Mononuclear cell (primary cell): ENCODE measurements at regions not wholly inside any gene's neighbourhood (a gene's known extent, or its start where the extent isn't known, plus 50 kb on each side); places are given as distances from the start of the nearest gene placed in this dataset.
"Not testable (repeated sequence)": the region's sequence is repeated elsewhere in the genome, so short reads cannot be mapped to it uniquely, and the experiment has no call there.

Source experiments
- H3K27me3 ChIP-seq: 2 replicates; pipeline ENCODE4 v1.6.0; 2011; ENCODE audit warnings: low read length, control low read depth; ENCODE audit not compliant: insufficient read depth
- H3K4me1 ChIP-seq: 2 replicates; pipeline ENCODE4 v1.5.1; 2011; ENCODE audit warnings: mild to moderate bottlenecking, low read length, control low read depth; ENCODE audit not compliant: insufficient read depth
- H3K4me3 ChIP-seq: 2 replicates; pipeline ENCODE4 v1.5.1; 2011; ENCODE audit warnings: mild to moderate bottlenecking, low read length, moderate library complexity
- H3K9me3 ChIP-seq: 2 replicates; pipeline ENCODE4 v1.5.1; 2011; ENCODE audit warnings: low read depth, mild to moderate bottlenecking, control low read depth, low read length

- no peaks in the 10 kb centered on the region for H3K4me1 ChIP-seq
- no peaks in the 10 kb centered on the region for H3K9me3 ChIP-seq
- no peak overlapping the region for H3K4me3 ChIP-seq
- no peaks in the 10 kb centered on the region for H3K27me3 ChIP-seq
These were observed 523.9 kb upstream of the NRP1 start for GRCh38 chr10:33858326-33858725.

- not testable (repeated sequence) for H3K27me3 ChIP-seq, H3K9me3 ChIP-seq, H3K4me1 ChIP-seq, H3K4me3 ChIP-seq
These were observed 518.8 kb upstream of the NRP1 start for GRCh38 chr10:33853221-33853620.

- no peaks in the 10 kb centered on the region for H3K9me3 ChIP-seq
- no peaks in the 10 kb centered on the region for H3K4me1 ChIP-seq
- H3K4me3 ChIP-seq = no peak overlapping the region
- H3K27me3 ChIP-seq = no peaks in the 10 kb centered on the region
These were observed 508.9 kb upstream of the NRP1 start for GRCh38 chr10:33843379-33843778.

GRCh38 chr10:33841678-33842077 lies 507.2 kb upstream of the NRP1 start:
- Histone ChIP-seq H3K4me3 (no peak overlapping the region), H3K4me1 (no peaks in the 10 kb centered on the region), H3K9me3 (no peaks in the 10 kb centered on the region), H3K27me3 (no peaks in the 10 kb centered on the region)

GRCh38 chr10:33838731-33839130 lies 504.3 kb upstream of the NRP1 start:
- Histone ChIP-seq H3K4me3 (no peak overlapping the region), H3K4me1 (no peaks in the 10 kb centered on the region), H3K27me3 (no peaks in the 10 kb centered on the region), H3K9me3 (no peaks in the 10 kb centered on the region)

- H3K4me1 ChIP-seq = no peaks in the 10 kb centered on the region
- no peak overlapping the region for H3K4me3 ChIP-seq
- no peaks in the 10 kb centered on the region for H3K9me3 ChIP-seq
- H3K27me3 ChIP-seq = no peaks in the 10 kb centered on the region
These were observed 503.3 kb upstream of the NRP1 start for GRCh38 chr10:33837736-33838135.

- Histone ChIP-seq H3K9me3 (no peaks in the 10 kb centered on the region), H3K4me3 (no peak overlapping the region), H3K27me3 (no peaks in the 10 kb centered on the region), H3K4me1 (no peaks in the 10 kb centered on the region)
These were observed 501.1 kb upstream of the NRP1 start for GRCh38 chr10:33835556-33835955.

GRCh38 chr10:33833566-33833965 lies 499.1 kb upstream of the NRP1 start:
- no peak overlapping the region for H3K4me3 ChIP-seq
- H3K4me1 ChIP-seq = no peaks in the 10 kb centered on the region
- no peaks in the 10 kb centered on the region for H3K27me3 ChIP-seq
- no peaks in the 10 kb centered on the region for H3K9me3 ChIP-seq

- no peaks in the 10 kb centered on the region for H3K9me3 ChIP-seq
- H3K27me3 ChIP-seq = no peaks in the 10 kb centered on the region
- no peak overlapping the region for H3K4me3 ChIP-seq
- no peaks in the 10 kb centered on the region for H3K4me1 ChIP-seq
These were observed 497.8 kb upstream of the NRP1 start for GRCh38 chr10:33832124-33832787.

- Histone ChIP-seq H3K4me1 (no peaks in the 10 kb centered on the region), H3K4me3 (no peak overlapping the region), H3K9me3 (no peaks in the 10 kb centered on the region), H3K27me3 (no peaks in the 10 kb centered on the region)
These were observed 497.1 kb upstream of the NRP1 start for GRCh38 chr10:33831591-33831990.

- H3K27me3 ChIP-seq, H3K4me3 ChIP-seq, H3K4me1 ChIP-seq, H3K9me3 ChIP-seq: not testable (repeated sequence)
These were observed 495.4 kb upstream of the NRP1 start for GRCh38 chr10:33829899-33830298.

GRCh38 chr10:33828592-33828991 lies 494.1 kb upstream of the NRP1 start:
- H3K9me3 ChIP-seq = no peaks in the 10 kb centered on the region
- H3K27me3 ChIP-seq = no peaks in the 10 kb centered on the region
- no peaks in the 10 kb centered on the region for H3K4me1 ChIP-seq
- H3K4me3 ChIP-seq = no peak overlapping the region

- Histone ChIP-seq H3K9me3 (no peaks in the 10 kb centered on the region), H3K4me3 (no peak overlapping the region)
These were observed 491.7 kb upstream of the NRP1 start for GRCh38 chr10:33826186-33826585.

GRCh38 chr10:33822774-33823173 lies 488.3 kb upstream of the NRP1 start:
- H3K27me3 ChIP-seq = no peaks in the 10 kb centered on the region
- no peaks in the 10 kb centered on the region for H3K4me1 ChIP-seq
- no peak overlapping the region for H3K4me3 ChIP-seq
- H3K9me3 ChIP-seq = no peaks in the 10 kb centered on the region

More at GRCh38 chr10:33826186-33826585, 491.7 kb upstream of the NRP1 start:
- no peaks in the 10 kb centered on the region for H3K27me3 ChIP-seq
- H3K4me1 ChIP-seq = no peaks in the 10 kb centered on the region

- Histone ChIP-seq H3K27me3 (no peaks in the 10 kb centered on the region), H3K4me3 (no peak overlapping the region), H3K9me3 (no peaks in the 10 kb centered on the region), H3K4me1 (no peaks in the 10 kb centered on the region)
These were observed 486.1 kb upstream of the NRP1 start for GRCh38 chr10:33820531-33820930.

GRCh38 chr10:33819206-33819605 lies 484.7 kb upstream of the NRP1 start:
- H3K27me3 ChIP-seq = no peaks in the 10 kb centered on the region
- no peaks in the 10 kb centered on the region for H3K4me1 ChIP-seq
- H3K9me3 ChIP-seq = no peaks in the 10 kb centered on the region
- H3K4me3 ChIP-seq = no peak overlapping the region
